Neural cell (in vitro differentiated cells): ENCODE measurements at regions not wholly inside any gene's neighbourhood (a gene's known extent, or its start where the extent isn't known, plus 50 kb on each side); places are given as distances from the start of the nearest gene placed in this dataset.

Experiments used
- EP300 ChIP-seq: fragments of 450-650 bp; conservative IDR thresholded peaks from 2 replicates; pipeline ENCODE4 v1.6.1; 2014; ENCODE audit warnings: antibody characterized with exemption, mild to moderate bottlenecking, moderate library complexity; ENCODE audit not compliant: poor library complexity, severe bottlenecking
- EZH2 ChIP-seq: fragments of 200-600, 300-800 bp; shearing (Covaris generic), sonication (generic); IDR thresholded peaks from 2 replicates; pipeline ENCODE4 v1.6.1; 2014; ENCODE audit warnings: antibody characterized with exemption, low read length, borderline replicate concordance, mild to moderate bottlenecking; ENCODE audit not compliant: insufficient read depth, poor library complexity, severe bottlenecking
- MXI1 ChIP-seq: fragments of 450-650 bp; conservative IDR thresholded peaks from 2 replicates; pipeline ENCODE4 v1.6.1; 2014; ENCODE audit warnings: antibody characterized with exemption, mild to moderate bottlenecking; ENCODE audit not compliant: poor library complexity, severe bottlenecking
- POLR2AphosphoS5 ChIP-seq: IDR thresholded peaks from 2 replicates; pipeline ENCODE4 v1.6.1; 2012
- RAD21 ChIP-seq: fragments of 450-650 bp; conservative IDR thresholded peaks from 2 replicates; pipeline ENCODE4 v1.6.1; 2014; ENCODE audit warnings: antibody characterized with exemption, mild to moderate bottlenecking, moderate library complexity
- SMC3 ChIP-seq: fragments of 450-650 bp; conservative IDR thresholded peaks from 2 replicates; pipeline ENCODE4 v1.6.1; 2014; ENCODE audit warnings: antibody characterized with exemption, mild to moderate bottlenecking, moderate library complexity; ENCODE audit not compliant: poor library complexity
- TAF1 ChIP-seq: IDR thresholded peaks from 2 replicates; pipeline ENCODE4 v1.6.1; 2012; ENCODE audit warnings: low read depth
- TF ChIP-seq, protein P1 (sequence below): fragments of 450-650 bp; IDR thresholded peaks from 2 replicates; pipeline ENCODE4 v1.5.1; 2014; ENCODE audit warnings: antibody characterized with exemption, mild to moderate bottlenecking, moderate library complexity; ENCODE audit not compliant: poor library complexity, severe bottlenecking

DNA sequence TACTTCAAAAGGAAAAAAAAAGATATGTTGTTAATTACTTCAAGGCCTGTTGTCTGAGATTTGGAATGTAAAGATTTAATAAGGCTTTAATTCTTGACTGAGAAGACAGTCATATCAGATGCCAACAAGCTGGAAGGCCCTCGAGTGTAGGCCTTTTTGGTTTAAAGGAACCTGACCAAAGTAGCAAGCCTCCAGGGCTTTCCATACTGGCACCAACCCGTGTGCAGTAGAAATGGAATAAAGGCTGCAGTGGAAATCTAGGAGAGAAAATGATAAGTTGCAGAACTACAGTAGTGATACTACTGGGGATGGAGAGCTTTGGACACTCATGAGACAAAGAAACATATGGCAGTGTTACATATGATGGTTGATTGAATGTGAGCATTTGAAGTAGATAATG, 358.0 kb downstream of the TAF11L14 start:
- TF ChIP-seq POLR2AphosphoS5 (no peak), EZH2 (no peak), EP300 (no peak), SMC3 (no peak), RAD21 (no peak), MXI1 (no peak), TAF1 (no peak)
- TF ChIP-seq, protein P1, sequence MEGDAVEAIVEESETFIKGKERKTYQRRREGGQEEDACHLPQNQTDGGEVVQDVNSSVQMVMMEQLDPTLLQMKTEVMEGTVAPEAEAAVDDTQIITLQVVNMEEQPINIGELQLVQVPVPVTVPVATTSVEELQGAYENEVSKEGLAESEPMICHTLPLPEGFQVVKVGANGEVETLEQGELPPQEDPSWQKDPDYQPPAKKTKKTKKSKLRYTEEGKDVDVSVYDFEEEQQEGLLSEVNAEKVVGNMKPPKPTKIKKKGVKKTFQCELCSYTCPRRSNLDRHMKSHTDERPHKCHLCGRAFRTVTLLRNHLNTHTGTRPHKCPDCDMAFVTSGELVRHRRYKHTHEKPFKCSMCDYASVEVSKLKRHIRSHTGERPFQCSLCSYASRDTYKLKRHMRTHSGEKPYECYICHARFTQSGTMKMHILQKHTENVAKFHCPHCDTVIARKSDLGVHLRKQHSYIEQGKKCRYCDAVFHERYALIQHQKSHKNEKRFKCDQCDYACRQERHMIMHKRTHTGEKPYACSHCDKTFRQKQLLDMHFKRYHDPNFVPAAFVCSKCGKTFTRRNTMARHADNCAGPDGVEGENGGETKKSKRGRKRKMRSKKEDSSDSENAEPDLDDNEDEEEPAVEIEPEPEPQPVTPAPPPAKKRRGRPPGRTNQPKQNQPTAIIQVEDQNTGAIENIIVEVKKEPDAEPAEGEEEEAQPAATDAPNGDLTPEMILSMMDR = no peak
